NCI-H1092 treated with DMSO at 0.1 percent for 48 hours (cell line): ENCODE measurements at regions not wholly inside any gene's neighbourhood (a gene's known extent, or its start where the extent isn't known, plus 50 kb on each side); places are given as distances from the start of the nearest gene placed in this dataset.
"Not testable (repeated sequence)": the region's sequence is repeated elsewhere in the genome, so short reads cannot be mapped to it uniquely, and the experiment has no call there.

Source experiments
- DNase-seq: peaks from one replicate; lab custom pipeline; 2025; lab: John Stamatoyannopoulos, UW

GRCh38 chr3:81364411-81364810 lies 397.0 kb downstream of the GBE1 start:
- no peak for DNase-seq

GRCh38 chr3:81363816-81364215 lies 397.6 kb downstream of the GBE1 start:
- DNase-seq = no peak

GRCh38 chr3:81354119-81354518 lies 407.3 kb downstream of the GBE1 start:
- DNase-seq = no peak

GRCh38 chr3:81352867-81353266 lies 408.6 kb downstream of the GBE1 start:
- DNase-seq = peak; percentile 4

- no peak for DNase-seq
These were observed 411.6 kb downstream of the GBE1 start for GRCh38 chr3:81349816-81350340.

- DNase-seq = peak; percentile 19
These were observed 422.2 kb downstream of the GBE1 start for GRCh38 chr3:81339040-81339845.

GRCh38 chr3:81336470-81336869 lies 425.0 kb downstream of the GBE1 start:
- no peak for DNase-seq

GRCh38 chr3:81329835-81330234 lies 431.6 kb downstream of the GBE1 start:
- not testable (repeated sequence) for DNase-seq

- DNase-seq = no peak
These were observed 435.2 kb downstream of the GBE1 start for GRCh38 chr3:81326245-81326644.

GRCh38 chr3:81320862-81321261 lies 440.6 kb downstream of the GBE1 start:
- DNase-seq = no peak

- DNase-seq = no peak
These were observed 446.4 kb downstream of the GBE1 start for GRCh38 chr3:81315030-81315429.

GRCh38 chr3:81311321-81311720 lies 450.1 kb downstream of the GBE1 start:
- DNase-seq = no peak

- no peak for DNase-seq
These were observed 453.1 kb downstream of the GBE1 start for GRCh38 chr3:81308306-81308705.

- DNase-seq = no peak
These were observed 454.2 kb downstream of the GBE1 start for GRCh38 chr3:81307221-81307620.

GRCh38 chr3:81303321-81303720 lies 458.1 kb downstream of the GBE1 start:
- DNase-seq = no peak

GRCh38 chr3:81302045-81302444 lies 459.4 kb downstream of the GBE1 start:
- peak; percentile 19 for DNase-seq

GRCh38 chr3:81301230-81301629 lies 460.2 kb downstream of the GBE1 start:
- DNase-seq = no peak

- no peak for DNase-seq
These were observed 461.0 kb downstream of the GBE1 start for GRCh38 chr3:81300324-81300927.

GRCh38 chr3:81299481-81299880 lies 462.0 kb downstream of the GBE1 start:
- no peak for DNase-seq

GRCh38 chr3:81295906-81296577 lies 465.4 kb downstream of the GBE1 start:
- no peak for DNase-seq

GRCh38 chr3:81293156-81293555 lies 468.3 kb downstream of the GBE1 start:
- no peak for DNase-seq

GRCh38 chr3:81291586-81291985 lies 469.9 kb downstream of the GBE1 start:
- DNase-seq = no peak

GRCh38 chr3:81289676-81290075 lies 471.8 kb downstream of the GBE1 start:
- no peak for DNase-seq
